NCI-H146 treated with DMSO at 0.1 percent for 48 hours (cell line): ENCODE measurements at regions not wholly inside any gene's neighbourhood (a gene's known extent, or its start where the extent isn't known, plus 50 kb on each side); places are given as distances from the start of the nearest gene placed in this dataset.
"Not testable (repeated sequence)": the region's sequence is repeated elsewhere in the genome, so short reads cannot be mapped to it uniquely, and the experiment has no call there.

Source experiments
- DNase-seq: peaks from one replicate; lab custom pipeline; 2025; ENCODE audit not compliant: unreplicated experiment; lab: John Stamatoyannopoulos, UW

DNA sequence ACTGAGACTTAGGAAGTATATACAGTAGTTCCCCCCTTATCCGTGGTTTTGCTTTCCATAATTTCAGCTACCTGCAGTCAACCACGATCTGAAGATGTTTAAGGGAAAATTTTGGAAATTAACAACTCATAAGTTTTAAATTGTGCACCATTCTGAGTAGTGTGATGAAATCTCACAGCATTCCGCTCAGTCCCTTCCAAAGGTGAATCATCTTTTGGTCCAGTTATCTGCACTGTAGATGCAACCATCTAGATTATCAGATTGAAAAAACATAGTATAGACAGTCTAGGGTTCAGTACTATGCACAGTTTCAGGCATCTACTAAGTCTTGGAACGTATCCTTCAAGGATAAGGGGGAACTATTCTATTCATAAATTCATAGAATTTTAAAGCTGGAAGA lies 109.0 kb downstream of the ANXA3 start:
- no peak for DNase-seq

GRCh38 chr4:78661086-78661690 lies 109.6 kb downstream of the ANXA3 start:
- DNase-seq: no peak

GRCh38 chr4:78661921-78662521 lies 110.5 kb downstream of the ANXA3 start:
- DNase-seq: peak; percentile 13

DNA sequence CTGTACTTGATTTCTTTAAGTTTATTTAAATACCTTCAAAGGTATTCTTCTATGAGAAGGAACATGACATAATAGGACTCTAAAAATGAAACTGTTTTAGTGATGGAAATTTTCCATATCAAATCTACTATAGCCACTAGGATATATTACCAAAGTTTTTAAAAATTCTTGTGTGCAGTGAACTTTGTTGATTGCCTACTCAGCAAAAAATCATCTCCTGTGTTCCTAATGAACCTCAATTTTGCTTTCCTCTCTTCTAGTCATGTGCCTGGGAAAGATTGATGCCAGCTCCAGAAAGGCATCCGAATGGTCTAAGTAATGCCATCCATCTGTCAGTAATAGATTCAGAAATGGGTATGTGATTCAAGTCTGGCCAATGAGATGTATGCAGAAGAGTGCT lies 111.1 kb downstream of the ANXA3 start:
- DNase-seq: no peak

DNA sequence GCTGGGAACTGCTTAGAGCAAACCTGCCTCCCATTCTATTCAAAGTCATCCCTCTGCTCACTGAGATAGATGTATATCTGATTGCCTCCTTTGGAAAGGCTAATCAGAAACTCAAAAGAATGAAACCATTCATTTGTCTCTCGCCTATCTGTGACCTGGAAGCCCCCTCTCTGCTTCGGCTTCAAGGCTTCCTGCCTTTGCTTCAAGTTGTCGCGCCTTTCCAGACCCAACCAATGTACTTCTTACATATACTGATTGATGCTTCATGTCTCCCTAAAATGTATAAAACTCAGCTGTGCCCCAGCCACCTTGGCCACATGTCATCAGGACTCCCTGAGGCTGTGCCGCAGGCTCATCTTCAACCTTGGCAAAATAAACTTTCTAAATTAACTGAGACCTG lies 111.9 kb upstream of the BMP2K start:
- not testable (repeated sequence) for DNase-seq

DNA sequence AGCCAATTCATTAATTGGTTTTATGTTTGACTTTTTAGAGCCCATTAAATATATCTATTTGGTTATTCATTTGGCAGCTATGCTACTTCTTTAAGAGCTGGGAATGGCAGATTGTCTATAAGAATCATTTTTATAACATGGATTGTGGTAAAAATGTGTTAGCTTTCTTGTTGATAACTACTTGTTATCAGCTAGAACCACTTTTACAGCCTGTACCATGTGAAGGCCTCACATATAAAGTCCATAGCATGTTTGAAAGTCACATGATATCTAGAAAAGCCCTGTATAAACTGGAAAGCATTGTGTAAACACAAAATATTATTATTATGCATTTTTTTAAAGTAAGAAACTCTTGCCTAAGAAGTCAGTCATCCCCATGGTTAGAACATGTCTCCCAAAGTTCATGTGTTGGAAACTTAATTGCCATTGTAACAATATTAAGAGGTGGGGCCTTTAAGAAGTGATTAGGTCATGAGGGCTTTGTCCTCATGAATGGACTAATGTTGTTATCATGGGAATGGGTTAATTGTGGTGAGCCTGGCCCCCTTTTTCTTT lies 110.9 kb upstream of the BMP2K start:
- DNase-seq: no peak

DNA sequence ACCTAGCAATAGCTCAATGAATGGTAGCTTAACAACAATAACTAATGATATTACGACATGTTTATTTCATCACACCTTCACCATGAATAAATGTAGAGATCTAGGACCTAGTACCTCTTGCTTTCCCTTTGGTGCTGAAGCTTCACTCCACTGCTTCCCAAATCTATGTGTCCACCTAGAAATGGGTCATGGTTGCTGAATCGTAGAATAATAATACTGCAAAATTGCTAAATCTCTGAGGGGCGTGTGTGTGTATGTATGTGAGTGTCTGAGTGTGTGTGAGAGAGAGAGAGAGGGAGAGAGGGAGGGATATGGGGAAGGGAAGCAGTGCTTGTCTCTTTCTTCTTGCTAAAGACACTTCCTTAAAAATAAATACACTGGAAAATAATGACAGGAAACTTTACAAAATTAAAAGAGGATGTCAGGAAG lies 109.3 kb upstream of the BMP2K start:
- DNase-seq: no peak

DNA sequence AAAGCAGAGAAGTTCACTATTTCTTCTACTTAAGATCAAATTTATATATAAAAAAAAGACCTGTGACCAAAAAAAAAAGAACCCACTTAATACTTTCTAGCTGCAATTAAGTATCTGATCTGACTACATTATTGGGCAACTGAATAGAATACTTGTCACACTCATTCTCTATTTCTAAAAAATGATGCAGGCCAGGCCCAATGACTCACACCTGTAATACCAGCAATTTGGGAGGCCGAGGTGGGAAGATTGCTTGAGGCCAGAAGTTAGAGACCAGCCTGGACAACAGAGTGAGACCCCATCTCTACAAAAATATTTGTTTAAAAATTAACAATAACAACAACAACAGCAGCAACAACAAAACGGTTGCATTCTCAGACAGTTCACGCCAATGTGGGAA lies 108.8 kb upstream of the BMP2K start:
- no peak for DNase-seq

GRCh38 chr4:78667764-78668163 lies 108.4 kb upstream of the BMP2K start:
- DNase-seq: no peak

DNA sequence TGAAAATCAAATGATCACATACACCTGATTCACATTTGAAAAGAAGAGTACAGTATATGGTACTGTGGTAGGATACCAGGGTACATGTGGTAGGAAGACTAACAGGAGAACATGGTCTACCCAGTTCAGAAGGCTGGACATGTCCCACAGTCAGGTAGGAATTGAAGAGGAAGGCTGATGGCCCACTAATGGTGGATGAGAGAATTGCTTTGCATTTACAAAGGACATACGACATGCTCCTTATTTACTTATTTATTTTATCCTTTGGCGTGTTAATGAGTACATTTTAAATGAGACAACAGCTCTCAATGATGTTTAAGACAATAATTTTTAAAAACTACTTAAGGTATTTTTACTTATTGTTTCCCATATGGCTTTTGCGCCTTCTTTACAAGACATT lies 106.7 kb upstream of the BMP2K start:
- DNase-seq: no peak

- DNase-seq: no peak
These were observed 104.0 kb upstream of the BMP2K start for GRCh38 chr4:78671903-78672815.

DNA sequence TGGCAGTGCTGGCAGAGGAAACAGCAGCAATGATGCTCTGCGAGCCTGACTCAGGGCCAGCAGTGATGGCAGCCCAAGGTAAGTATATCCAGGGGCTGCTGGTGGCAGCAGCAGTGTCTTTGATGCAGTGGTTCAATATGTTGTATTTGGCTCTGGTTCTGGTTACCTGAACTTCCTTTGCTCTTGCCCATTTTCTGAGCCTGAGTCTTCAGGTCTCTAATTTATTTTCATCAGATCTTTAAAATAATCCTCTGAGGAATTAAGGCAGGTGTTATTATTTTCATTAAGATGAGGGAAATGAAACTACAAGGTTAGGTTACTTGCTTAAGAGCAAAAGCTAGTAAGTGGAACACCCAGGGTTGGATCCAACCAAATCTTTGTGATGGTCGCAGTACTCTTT lies 102.8 kb upstream of the BMP2K start:
- DNase-seq: no peak

DNA sequence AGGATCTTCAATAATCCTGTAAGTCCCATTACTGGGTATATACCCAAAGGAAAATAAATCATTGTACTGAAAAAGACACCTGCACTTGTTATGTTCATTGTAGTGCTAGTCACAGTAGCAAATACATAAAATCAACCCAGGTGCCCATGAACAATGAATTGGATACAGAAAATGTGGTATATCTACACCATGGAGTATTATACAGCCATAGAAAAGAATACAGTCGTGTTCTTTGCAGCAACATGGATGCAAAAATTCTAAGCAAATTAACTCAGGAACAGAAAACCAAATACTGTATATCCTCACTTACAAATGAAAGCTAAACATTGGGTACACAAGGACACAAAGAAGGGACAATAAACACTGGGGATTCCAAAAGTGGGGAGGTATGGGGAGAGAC lies 100.8 kb upstream of the BMP2K start:
- DNase-seq: no peak

DNA sequence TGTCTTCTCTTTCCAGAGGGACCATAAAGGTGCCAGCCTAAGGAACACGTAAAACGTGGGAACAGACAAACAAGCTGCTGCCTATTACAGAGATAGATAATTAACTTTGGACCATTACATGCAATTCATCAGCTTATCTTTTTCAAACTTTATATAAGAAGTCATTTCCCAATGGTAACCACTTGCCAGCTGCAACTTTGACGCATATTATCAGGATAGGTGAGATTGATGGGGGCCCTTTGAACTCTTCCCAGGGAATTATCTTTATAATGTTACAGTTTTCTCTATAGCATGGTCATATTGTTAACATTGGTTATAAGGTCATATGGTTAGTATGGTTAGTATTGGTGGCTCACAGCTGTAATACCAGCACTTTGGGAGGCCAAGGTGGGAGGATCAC lies 94.1 kb upstream of the BMP2K start:
- no peak for DNase-seq

DNA sequence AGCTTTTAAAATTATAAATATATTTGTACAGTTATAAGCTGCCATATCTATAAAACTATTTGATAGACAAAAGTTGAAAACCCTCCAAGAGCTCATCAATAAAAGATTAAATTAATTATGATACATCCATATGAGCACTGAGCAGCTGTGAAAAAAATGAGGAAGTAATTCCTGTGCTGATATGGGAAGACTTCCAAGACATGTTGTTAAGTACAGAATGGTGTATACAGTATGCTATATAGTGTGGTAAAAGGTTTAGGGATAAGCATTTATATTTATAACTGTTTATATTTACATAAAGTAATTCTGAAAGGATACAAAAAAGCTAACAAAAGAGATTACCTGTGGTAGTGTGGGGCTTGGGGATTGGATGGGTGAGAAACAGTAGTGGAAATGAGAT lies 92.8 kb upstream of the BMP2K start:
- DNase-seq: no peak

DNA sequence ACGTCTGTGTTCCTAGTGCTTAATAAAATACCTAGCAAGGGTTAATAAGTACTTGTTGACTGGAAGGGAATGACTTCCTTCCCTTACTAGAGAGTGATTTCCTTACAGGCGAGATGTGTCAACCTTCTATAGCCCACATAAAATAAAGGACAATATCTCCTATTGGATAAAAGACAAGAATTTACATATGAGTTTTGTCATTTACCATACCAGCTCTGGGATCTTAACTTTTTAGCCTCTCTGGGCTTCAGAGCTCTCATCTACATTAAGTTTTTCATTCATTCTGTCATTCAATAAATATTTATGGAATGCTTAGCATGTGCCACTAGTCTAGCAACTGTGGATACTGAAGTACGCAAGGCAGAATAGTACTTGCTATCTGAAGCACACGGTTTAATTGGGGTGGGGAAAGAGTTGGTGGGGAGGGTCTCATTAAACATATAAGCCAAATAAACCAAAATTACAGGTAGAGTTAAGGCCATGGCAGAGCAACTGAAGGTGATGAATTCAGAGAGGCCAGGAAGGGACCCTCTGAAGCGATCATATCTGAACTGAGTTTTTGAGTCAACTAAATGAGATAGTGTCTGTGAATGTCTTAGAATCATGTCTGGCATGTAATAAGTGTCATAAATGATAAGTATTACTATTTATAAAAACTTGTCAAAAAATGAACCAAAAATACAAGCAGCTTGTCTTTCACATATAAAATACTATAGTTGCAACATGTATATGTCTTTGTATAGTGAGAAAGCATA lies 91.6 kb upstream of the BMP2K start:
- DNase-seq: no peak

DNA sequence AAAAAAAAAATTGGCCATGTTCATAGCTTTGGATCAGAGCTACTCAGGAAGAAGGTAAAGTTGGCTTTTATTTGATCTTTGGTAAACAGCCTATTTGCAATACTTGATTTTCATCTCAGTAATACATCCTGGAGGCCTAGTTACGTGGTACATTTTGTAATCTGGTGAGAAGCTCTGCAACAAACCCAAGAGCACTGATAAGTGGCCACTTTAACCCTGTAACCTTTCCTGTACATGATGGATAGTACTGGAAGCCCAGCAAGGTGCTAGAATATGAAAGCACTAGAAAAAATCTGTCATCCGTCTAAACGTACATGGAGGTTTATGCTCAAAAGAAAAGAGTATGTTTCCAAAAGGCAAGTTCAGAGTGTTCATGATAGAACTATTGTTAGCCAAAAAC lies 88.3 kb upstream of the BMP2K start:
- no peak for DNase-seq

DNA sequence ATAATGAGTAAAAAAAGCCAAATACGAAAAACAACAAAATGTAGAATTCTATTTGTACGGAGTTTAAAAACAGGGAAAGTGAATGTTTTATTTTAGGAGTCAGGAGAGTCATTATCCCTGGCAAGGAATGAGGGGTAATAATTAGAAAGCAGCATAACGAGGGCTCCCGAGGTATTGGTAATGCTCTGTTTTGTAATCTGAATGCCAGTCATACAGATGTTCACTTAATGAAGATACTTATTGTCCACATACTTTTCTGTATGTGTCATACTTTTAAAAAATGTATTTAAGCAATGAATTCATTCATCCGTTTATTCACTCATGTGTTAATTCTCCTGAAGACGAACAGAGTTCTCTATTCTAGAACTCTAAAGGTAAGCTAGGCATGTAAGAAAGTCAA lies 87.8 kb upstream of the BMP2K start:
- DNase-seq: no peak

DNA sequence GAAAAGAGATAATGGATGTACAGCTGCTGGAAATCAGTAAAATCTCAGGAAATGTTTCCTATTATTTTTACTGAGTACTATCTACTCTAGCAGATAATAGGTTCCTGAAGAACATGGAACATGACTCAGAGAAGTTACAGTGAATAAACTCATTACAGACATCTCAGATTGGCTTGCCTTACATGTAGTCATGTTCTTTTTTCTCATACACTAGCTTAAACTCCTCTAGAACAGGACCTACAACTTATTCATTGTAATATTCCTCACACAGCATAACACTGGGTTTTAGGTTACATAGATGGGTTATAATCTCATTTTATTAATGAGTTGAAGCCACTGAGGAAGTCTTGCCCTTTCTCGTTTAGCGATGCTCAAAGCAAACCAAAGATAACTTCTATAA lies 86.9 kb upstream of the BMP2K start:
- no peak for DNase-seq

DNA sequence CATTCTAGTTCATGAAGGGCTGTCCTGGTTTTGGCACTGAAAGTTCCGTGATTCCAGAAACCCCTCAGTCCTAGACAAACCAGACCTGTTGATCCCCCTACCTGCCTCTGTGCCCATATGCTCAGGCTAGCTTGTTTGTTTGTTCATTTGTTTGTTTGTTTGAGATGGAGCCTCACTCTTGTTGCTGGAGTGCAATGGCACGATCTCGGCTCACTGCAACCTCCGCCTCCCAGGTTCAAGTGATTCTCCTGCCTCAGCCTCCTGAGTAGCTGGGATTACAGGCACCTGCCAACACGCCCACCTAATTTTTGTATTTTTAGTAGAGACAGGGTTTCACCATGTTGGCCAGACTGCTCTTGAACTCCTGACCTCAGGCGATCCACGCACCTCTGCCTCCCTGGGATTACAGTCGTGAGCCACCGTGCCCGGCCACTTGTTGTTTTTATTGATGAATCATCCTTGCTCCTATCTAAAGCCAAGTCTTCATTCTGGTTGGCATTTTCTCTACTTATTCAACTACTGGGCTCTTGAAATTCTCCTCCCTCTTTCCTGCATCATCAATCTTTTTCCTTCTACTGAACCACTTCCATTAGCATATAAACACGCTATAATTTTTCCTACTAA lies 86.3 kb upstream of the BMP2K start:
- no peak for DNase-seq

GRCh38 chr4:78691334-78691754 lies 84.8 kb upstream of the BMP2K start:
- DNase-seq: no peak
